CD4-positive, alpha-beta T cell treated with Interleukin-4 for 4 hours (primary cell): ENCODE measurements at regions not wholly inside any gene's neighbourhood (a gene's known extent, or its start where the extent isn't known, plus 50 kb on each side); places are given as distances from the start of the nearest gene placed in this dataset.

Experiments
- DNase-seq: peaks from one replicate; pipeline ENCODE4 v3.0.0-alpha.2; 2020

DNA sequence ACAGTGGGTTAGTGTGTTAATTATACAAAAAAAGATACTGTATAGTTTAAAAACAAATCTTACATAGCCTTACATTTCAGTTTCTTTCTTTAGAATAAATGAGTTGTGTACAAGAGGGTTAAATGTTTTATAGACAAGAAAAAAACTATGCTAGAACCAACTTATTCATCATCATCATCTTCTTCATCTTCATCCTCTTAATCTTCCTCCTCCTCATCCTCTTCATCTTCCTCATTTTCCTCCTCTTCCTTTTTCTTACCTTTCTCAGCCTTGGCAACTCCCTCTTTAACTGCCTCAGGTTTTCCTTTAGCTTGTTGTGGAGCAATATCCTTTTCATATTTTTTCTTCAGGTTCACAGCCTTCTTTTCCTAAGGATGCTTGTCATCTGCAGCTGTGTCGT is 53.7 kb downstream of the RPS12 start:
- DNase-seq = no peak

GRCh38 chr6:132872923-132873322 is 58.6 kb downstream of the RPS12 start:
- DNase-seq = no peak

- DNase-seq = no peak
Measured at GRCh38 chr6:132877003-132877402, 62.6 kb downstream of the RPS12 start.

DNA sequence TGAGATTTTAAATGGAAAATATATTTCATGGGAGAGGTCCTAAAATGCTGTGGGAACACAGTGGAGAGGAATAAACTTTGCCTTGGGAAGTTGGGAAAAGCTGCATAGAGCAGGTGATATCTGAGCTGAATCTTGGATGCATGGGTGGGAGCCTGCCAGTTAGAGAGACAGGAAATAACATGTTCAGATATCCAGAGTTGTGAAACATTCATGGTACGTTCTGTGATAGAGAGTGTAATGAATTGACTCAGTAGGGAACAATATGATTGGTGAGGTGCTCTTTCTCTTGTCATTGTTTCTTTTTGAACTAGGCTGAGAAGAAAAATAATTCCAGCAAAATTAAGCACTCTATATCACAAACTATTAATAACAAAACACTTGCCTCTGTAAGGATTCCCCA is 72.8 kb downstream of the RPS12 start:
- no peak for DNase-seq

DNA sequence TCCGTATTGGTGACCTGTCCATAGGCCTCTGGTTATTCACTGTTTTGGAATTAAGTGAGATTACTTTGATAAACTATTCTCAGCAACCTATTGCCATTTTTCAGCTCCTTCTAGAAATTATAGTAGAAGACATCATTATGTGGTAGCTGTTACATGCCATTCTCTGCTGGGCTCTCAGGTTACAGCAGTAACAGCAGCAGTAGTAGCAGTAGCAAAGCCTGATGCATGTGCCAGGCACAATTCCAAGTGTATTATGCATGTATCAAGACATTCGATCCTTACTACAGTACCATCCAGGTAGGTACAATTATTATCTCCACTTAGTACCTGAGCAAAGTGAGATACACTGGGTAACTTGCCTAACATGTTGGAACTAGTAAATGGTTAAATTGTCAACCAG is 74.3 kb downstream of the RPS12 start:
- DNase-seq = no peak

DNA sequence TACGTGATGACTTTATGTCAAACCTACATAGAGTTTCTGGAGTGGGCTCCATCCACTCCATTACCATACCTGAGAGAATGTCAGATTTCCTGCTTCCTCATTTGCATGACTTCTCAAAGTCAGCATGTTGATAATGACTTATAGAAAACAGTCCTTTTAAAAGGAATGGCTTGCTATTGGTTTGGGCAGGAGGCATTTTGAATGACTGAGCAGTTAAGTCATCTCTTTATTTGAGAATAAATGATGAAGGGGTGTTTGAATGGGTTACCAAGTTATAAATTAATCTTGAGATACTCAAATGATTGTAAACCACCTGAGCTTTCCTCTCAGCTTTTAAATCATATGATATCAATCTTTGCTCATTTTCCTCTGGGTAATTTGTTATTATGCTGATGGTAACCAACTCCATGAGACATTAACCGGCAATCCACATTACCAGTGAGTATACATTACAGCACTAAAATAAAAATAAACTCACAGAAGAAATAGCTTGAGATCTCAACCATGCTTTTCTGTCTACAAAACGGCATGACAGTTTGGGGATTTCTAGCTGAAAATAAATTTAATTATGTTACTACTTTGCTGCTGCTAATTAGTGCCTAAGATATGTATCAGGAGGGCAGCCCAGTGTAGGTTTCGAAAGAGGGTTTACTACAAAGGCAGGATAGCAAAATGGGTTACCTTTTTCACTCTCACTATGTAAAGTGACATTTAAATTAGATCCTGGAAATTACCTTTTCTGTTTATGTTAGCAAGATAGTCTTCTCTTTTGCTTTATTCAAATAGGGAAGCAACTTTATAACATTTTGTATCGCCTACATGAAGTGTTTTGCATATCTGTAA is 78.8 kb downstream of the RPS12 start:
- no peak for DNase-seq

DNA sequence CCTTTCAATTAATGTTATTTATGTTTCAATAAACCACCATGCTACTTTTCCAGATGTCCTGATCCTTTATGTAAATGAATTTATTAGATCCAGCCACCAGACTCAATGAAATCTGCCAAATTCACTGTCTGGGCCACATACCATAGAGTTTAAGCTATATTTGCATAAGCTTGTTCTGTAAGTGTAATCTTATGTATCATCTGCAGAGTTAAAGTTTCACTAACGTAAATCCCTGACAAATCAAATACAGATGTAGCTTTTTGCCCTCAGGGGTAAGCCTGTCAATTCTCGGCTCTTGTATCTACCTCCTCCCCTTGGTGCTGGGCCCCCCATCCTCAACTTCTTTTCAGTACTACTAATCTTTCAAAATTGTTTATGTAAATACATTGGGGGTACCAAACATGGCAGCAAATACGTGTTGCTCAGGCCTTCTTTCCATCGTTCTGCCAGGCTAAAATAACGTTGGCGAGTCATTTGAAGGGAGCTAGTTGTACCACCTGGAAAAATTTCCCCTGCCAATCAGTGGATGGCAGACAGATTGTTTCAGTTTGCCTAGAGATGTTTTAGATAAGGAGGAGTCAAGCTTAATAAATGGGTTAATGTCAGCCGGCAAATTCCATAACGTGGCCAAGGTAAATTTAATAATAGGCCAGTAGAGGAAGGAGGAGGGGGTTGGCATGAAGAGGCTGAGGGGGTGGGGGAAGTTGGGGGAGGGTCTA is 79.6 kb downstream of the RPS12 start:
- DNase-seq = no peak

DNA sequence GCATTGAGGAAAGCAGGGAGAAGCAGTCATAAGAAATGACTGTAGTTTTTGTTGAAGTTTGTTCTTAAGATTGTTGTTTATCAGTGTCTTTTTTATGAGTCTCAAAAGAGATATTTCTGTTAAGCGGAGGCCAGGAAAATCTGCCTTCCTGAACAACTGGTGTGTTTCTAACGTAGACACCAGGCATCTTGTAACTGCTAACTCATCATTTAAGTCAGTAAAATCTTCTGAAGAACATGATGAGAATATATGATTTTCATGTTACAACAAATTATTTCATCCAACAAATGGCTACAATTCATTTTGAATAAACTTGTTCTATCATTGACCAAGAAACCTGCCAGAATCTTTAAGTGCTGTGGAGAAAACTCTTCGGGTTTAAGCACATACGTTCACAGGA is 84.0 kb downstream of the RPS12 start:
- DNase-seq = no peak

DNA sequence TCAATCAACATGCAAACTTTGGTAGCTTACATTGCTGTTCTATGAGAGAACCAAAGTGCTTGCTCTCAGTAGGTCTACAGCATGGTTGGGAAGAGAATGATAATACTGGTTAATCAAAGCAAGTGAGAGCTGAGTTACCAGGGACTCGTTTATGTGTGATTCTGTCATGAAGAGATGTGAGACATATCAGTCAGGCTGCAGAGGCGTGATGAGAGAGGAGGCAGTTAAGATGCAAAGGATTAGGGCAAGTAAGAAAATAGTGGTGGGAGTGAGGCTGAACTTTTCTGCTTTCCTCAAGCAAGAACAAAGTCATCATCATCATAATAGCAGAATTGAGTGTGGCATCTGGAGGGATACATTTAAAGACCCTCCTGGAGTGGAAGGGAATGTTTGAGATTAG is 86.5 kb downstream of the RPS12 start:
- no peak for DNase-seq

DNA sequence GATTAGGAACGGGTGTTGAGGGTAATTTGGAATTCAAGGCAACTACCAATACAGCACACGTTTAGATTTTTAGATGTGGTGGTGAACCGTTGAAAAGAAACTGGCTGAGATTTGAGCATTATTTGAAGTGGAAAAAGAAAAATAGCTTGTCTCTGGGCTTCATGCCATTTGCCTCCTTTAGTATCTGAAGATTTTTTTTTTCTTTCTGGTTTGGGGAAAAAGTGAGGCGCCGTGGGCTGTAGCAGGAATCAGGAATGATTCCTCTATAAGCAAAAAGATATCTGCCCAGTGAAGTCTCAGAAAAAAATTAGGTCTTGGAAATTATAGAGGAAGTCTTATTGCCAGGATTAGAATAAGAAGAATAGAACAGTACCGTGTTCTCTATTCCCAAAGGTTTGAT is 88.5 kb downstream of the RPS12 start:
- no peak for DNase-seq

- DNase-seq = no peak
Measured at GRCh38 chr6:132907231-132907630, 92.9 kb downstream of the RPS12 start.

GRCh38 chr6:132907914-132908313 is 93.5 kb downstream of the RPS12 start:
- DNase-seq = no peak

- DNase-seq = no peak
Measured at GRCh38 chr6:132909742-132910141, 95.4 kb downstream of the RPS12 start.

GRCh38 chr6:132910759-132911158 is 96.4 kb downstream of the RPS12 start:
- no peak for DNase-seq

- no peak for DNase-seq
Measured at GRCh38 chr6:132919045-132919860, 104.9 kb downstream of the RPS12 start.

GRCh38 chr6:132927713-132928112 is 113.3 kb downstream of the RPS12 start:
- DNase-seq = no peak

DNA sequence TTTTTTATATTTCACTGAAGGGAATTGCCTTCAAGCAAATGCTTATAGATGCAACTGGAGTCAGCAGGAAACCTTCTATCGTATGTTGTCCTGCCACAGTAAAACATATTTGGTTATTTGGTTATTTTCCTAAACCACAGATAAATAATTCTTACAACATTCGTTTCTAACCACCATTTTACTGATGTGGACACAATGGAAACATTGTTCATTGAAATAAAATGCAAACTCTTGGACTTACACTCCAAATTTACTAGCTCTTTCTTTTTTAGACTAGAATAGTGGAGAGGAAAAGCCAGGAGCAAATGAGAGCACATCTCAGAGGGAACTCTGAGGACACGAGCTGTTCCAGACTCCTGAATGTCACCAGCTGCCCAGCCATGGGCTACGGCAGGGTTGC is 114.8 kb downstream of the RPS12 start:
- DNase-seq = no peak

- no peak for DNase-seq
Measured at GRCh38 chr6:132931313-132931712, 116.9 kb downstream of the RPS12 start.

- no peak for DNase-seq
Measured at GRCh38 chr6:132931936-132932514, 117.7 kb downstream of the RPS12 start.

- DNase-seq = no peak
Measured at GRCh38 chr6:132932588-132932987, 118.2 kb downstream of the RPS12 start.

DNA sequence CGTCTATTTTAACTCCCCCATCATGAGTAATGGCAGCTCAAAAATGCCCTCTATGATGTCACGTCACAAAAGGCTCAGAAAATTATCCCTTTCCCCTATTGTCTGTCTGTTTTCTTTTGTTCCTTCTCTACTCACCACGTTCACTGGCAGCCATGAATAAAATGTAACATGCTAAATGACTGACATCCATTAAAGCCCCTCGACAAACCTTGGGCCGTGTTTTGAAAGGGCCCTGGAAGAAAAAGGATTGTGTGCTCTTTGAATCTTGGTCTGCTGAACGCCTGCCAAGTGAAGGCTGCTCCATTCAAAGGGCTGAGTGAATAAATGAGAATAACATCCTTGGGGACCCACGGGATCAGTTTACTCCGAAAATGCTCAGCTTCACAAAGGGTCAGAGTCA is 118.7 kb downstream of the RPS12 start:
- DNase-seq = no peak

DNA sequence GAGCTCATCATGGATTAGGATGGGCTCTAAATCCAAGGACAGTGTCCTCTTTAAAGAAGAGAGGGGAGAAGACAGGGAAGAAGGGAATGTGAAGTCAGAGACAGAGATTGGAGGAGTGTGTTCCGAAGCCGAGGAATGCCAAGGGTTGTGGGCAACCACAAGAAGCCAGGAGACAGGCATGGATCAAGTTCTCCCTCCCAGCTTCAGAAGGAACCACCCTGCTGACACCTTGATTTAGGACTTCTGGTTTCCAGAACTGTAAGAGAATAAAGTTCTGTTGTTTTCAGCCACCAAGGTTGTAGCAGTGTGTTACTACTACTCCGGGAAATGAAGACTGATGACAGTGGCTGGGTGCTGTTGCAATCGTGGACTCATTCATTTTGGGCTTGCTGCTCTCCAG is 120.1 kb downstream of the RPS12 start:
- DNase-seq = no peak

DNA sequence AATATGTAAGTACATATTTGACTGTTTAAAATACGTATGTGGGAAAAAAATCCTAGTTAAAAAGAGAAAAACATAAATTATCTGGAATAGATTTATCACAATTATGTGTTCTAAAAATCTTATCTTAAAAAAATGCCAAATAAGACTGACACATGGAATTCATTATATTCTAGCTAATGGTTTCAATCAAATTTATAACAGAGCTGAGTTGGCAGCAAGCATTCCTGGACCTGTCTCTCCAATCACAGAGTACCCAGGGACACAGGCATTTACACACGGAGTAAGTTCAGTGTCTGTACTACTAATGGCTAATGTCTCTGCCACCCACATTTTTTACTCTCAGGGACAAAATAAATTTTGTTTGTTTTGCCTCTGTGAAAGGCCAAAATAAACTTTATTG is 122.3 kb downstream of the RPS12 start:
- no peak for DNase-seq
